ENCODE measurements at regions not wholly inside any gene's neighbourhood (a gene's known extent, or its start where the extent isn't known, plus 50 kb on each side); places are given as distances from the start of the nearest gene placed in this dataset.

DNA sequence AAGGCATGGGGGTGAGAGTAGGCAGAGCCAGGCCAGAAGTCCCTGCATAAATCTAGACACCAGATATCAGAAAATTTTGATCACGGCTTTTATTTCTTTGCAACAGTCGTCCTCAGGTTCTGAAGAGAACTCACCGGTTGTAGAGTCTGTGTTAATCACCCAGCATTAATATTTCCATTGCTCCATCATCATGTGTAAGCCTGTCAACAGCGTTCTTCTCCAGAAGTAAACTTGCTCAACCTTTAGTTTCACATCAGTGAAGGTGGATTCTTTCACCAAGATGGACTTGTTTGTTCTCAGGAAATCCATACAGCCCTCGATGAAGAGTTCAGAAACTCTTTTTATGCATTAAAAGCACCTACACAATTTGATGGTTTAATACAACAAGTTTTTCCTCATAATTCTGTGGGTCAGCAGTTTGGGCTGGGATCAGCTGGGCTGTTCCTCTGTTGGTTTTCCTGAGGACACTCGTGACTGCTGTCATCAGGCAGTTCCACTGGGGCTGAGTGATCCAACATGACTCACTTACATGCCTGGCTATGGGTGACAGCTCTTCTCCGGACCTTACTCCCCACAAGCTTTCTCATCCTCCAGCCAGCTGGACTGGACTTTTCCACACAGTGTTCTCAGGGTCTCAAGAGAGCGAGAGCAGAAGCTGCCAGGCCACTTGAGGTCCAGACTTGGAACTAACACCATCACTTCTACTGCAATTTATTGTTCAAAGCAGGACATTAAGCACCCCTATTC, 303.4 kb downstream of the ZNF621 start:
- DNase-seq, result no peak

DNA sequence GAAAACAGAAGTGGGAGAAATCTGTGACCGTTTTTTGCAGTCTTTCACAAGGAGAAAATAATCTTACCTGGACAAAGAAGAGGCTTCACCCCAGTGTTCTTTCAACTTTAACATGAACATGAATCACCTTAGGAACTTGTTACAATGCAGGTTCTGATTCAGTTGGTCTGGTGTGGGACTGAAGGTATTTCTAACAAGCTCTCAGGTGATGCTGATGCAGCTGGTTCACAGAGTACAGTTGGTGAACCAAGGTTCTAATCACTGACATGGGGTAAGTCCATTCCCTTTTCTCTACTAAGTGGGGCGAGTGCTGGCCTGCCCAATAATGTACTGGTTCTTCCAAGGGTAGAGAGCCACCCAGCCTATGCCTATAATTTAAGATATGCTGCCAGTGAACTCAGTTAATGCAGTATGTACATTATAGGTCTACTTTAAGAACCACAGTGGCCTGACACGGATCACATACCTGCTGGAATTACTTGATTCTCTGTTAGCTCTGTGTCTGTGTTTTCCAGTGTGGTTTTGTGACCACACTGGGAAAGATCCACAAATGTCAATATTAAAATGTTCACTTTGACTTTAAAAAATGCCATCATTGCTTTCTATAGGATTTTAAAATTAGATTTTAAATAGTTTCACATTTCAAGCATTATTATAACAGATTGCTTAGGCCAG, 304.1 kb downstream of the ZNF621 start:
- DNase-seq, result no peak

DNA sequence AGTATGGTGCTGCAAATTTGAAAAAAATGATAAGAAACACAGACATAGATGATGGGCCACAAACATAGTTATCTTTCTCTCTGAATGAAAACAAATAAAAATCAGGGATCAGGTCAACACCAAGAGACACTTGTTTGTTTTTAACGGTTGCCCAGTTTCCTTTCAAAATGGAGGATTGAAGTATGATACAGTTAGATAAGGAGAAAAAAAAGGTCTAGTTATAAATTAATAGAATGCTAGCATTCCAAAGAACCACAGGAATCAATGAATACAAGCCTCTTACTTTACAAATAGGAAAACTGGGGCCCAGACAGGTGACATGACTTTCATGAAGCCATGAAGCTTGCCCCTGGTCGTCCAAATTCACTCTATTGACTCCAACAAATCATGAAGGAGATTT, 305.1 kb downstream of the ZNF621 start:
- DNase-seq, result no peak

DNA sequence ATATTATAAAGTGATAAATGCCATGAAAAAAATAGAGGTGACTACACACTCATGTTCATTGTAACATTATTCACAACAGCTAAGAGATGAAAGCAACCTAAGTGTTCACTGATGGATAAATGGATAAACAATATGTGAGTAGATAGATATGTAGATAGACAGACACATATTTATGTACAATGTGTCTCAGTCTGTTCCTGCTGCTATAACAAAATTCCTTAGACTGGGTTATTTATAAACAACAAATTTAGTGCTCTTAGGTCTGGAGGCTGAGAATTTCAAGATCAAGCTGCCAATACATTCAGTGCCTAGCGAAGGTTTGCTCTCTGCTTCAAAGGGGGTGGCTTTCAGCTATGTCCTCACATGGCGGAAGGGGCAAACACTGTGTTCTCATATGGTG, 312.5 kb downstream of the ZNF621 start:
- no peak for DNase-seq

DNA sequence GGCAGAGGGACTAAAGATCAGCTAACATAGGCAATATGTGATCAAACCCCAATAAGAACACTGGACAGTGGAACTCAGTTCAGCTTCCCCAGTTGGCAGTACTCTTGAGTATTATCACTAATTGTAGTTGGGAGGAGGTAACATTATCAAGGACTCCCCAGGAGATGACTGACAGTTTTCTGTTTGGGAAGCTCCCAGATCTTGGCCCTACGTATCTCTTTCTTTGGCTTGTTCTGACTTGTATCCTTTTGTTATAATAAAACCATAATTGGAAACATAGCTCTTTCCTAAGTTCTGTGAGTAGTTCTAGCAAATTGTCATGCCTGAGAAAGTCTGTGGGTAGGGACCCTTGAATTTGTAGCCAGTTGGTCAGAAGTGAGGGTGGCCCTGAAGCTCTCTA, 316.4 kb downstream of the ZNF621 start:
- no peak for DNase-seq

DNA sequence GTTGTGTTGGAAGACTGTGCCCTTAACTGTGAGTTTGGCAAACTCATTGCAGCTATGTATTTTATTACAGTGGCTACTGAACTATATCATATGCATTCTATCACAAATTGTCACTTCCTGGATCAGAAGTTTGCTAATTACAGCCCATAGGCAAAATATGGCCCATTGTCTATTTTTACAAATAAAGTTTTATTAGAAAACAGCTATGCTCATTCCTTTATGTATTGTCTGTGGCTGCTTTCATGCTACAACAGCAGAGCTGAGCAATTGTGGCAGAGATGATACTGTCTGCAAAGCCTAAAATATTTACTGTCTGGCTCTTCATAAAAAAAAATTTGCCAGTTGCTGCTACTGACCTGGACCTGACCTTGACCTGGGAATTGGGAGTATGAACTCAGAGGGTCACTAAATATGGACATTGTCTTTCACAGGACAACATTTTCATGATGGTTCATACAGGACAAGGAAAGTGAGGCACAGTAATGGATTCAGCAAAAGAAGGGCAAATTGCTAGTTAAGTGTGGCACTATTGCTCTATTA, 316.9 kb downstream of the ZNF621 start:
- DNase-seq, result no peak

DNA sequence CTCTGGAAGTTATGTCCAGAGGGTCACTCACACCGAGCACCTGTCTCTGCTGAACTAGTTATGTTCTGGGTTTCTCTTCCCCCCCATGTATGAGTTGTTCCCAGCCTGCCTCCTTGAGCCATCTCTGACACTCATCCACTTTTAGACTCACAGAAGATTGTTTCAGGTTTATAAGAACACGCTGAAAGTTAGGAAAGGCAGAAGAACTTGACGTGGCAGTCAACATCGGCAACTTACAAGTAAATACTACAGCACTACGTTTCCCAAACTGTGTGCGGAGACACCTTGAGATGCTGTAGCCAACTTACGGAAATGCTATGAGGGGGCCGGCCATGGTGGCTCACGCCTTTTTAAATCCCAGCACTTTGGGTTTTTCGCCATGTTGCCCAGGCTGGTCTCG, 318.0 kb downstream of the ZNF621 start:
- DNase-seq, result no peak

DNA sequence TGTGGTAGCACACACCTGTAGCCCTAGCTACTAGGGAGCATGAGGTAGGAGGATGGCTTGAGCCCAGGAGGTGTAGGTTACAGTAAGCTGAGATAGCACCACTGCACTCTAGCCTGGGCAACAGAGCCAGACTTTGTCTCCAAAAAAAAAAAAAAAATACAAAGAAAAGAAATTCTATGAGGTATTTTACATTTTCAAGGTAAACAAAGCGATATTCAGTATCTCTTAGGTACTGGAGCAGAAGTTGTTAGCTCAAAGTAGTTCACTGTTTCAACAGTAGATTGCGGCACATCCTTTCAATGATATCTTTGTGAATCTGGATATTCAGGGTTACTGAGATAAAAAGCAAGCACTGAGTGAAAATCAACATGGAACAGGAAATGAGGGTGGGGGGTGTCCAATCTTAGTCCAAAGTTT, 318.5 kb downstream of the ZNF621 start:
- no peak for DNase-seq

DNA sequence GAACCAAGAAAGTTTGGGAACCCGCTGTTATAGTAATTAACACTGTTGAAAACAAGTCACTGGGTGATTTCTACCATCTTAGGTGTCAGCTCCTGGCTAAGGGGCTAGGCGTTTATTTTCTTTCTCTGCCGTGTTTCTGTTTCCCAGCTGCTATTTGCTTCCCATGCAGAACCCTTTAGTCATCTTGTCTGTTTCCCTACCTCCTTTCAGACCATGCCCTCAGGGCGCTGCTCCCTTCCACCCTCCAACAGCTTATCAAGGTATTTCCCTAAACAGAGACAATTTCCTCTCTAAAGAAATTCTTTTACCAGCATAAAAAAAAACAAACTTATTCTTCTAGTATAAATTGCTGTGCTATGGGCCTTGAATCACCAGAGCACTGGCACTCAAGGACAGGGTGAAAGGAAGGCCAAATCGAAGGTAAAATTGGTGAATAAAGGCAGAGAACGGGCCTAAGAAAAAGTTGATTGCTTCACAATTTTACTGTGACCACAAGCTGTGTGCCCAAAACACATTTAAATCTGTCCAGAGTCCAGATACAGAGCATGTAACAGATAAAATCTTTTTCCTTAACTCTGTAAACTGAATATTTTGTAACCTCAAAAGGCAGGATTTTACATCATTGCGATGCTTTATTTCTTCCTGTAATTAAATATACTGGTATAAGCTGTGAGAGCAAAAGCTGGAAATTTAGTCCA, 319.2 kb downstream of the ZNF621 start:
- no peak for DNase-seq

DNA sequence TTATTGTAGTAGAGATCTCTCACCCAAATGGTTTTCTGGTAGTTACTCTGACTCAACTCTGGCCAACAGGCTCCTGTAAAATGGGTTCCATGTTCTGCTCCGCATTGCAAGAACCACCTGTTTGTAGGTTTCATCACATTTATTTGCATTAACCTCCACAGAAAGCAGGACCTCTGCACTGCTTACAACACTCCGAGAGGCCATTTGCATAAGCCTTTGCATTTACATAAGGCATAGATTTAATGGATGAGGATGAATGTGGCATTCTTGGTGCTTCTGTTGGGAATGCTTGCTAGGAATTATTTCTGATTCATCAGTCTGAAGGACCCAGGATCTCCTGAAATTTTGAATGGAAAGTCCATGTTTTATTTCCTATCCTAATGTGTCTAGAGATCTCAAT, 320.1 kb downstream of the ZNF621 start:
- DNase-seq, result no peak

DNA sequence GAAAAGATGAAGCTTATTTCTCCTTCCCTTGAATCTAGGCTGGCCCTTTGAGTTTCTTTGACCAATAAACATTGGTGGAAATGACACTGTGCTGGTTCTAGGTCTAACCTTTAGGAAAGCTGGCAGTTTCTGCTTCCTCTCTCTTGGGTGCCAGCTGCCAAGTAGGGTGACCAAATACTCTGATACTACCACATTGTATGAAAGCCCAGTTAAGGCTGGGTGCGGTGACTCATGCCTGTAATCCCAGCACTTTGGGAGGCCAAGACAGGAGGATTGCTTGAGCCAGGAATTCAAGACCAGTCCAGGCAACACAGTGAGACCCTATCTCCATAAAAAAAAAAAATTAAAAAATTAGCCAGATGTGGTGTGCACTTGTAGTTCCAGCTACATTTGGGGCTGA, 320.7 kb downstream of the ZNF621 start:
- DNase-seq, result no peak

DNA sequence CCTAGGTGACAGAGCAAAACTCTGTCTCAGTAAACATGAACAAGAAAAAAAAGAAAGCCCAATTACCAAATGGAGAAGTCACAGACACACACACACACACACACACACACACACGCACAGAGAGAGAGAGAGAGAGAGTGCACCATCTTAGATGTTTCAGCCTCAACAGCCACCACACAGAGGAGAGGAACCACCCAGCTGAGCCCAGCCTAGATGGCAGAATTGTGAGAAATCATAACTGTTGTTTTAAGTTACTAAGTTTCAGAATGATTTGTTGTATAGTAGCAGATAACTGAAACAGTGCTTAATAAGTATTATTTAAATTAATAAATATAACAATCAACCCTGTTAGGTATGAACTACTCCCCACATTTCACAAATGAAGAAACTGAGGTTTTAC, 321.2 kb downstream of the ZNF621 start:
- no peak for DNase-seq

DNA sequence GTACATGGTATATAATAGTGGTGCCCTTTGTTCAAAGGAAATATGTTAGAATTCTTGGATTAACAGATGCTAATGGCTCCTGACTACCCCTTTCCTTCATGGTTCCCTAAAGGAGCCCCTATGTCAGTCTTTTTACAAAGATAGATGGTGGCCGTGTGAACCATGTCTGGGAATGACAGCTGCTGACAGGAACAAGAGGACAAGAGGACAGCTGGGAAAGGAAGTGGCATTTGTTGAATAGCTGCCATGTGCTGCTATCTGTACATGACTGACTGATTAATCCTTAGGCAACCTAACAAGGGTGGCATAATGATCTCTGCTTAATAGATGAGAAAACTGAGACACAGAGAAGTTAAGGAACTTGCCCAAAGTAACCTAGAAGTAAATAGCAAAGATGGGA, 321.7 kb downstream of the ZNF621 start:
- DNase-seq, result no peak

DNA sequence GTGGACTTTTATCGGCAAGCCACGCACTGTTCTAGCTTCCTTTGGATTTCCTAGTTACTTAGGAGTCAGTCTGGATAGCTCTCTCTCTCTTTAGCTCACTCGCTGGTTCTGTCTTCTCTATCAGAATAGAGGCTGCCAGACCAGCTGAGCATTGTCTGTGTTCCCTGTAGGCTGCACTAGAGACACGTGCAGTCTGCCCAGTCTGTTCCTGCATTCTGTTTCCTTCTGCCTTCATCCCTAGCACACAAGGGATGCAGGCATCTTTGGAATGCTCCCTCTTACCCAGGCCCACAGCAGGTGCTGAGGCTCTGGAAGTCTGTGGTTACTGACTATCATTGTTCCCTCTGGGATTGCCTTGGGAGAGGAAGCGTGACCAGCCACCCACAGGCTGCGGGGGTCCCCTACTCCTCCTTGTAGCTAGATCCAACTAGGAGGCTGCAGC, 322.8 kb downstream of the ZNF621 start:
- no peak for DNase-seq

DNA sequence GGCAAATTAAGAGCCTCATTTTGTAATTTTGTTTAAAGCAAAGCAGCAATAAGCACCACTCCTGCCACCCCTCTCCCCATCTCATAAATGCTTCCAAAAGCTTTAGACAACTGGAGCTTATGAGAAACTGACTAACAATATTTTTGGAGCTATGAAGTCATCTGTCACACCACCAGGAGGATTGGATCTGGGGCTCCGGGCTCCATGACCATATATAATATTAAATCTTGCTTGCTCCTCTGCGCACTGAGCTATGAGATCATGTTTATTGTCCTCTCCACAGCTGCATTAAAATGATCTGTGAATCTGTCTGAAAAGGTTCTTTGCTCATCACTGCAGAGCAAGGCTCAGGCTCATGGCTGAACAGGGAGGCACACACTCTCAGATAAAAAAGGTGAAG, 323.7 kb downstream of the ZNF621 start:
- no peak for DNase-seq

DNA sequence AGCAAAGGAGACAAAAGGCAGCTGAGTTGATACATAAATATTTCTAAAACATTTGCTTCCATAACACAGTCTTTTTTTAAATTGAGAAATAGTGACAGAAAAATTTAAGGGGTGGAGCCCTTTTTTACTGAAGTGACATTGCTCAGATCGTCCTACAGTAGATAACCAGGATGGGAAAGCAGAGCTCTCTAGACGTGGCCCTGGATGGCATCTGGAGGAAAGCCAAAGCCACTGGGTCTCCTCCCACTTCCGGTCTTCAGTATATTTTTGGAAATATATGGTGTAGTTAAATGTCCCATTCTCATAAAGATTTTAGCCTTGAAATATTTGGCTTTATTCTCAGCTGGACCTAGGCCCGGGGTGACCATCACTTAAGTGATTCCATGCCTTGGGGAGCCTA, 326.1 kb downstream of the ZNF621 start:
- DNase-seq, result no peak

DNA sequence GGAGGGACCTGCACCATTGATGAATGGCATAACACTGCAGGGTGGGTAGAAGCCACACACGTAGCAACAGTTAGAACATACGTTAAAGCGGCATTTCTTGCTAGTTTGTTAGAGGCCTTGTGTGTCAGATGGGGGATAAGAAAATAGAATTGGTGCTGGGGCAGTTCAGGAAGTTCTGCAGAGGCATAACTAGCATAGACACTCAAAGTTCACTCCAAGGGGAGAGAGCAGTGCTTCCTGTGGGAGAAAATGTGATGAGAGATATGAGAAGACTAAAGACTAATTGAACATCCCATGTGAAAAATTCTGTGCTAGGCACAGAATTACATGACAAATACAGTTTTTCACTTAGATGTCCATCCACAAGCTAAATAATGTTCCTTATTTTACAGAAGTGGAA, 327.1 kb downstream of the ZNF621 start:
- DNase-seq, result no peak

DNA sequence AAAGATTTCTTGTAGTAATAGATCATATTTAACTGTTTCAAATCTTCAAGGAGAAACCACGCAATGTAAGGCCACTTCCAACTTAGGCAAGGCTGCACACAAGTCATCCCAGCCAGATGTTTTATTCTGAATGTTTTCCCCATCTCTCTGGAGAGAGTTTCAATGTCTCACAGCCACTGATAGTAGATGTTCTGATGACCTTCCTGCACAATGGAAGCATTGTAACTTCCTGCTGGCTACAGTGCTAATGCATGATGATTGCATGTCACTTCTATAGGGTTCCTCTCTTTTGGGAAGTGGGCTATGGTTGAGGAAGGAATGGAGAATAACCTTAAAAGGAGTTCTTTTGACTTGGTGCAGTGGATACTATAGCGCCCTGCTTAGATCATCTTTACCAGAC, 328.0 kb downstream of the ZNF621 start:
- no peak for DNase-seq

DNA sequence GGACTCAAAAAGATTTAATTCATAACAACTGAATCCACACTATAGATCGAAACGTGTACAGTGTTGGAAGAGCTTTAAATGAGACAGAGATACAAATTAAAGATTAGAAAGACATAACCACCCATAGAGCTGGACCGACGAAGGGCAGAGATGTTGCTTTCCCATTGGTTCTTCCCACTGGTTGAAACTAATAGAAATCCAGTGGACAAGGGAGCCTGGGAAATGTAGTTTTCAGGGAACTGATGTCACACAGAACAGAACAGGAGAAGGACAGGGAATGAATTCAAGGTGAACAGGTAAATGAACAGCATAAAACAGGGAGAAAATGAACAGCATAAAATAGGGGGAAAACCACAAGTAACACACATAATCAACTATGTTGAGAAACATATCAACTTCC, 328.7 kb downstream of the ZNF621 start:
- DNase-seq, result no peak

DNA sequence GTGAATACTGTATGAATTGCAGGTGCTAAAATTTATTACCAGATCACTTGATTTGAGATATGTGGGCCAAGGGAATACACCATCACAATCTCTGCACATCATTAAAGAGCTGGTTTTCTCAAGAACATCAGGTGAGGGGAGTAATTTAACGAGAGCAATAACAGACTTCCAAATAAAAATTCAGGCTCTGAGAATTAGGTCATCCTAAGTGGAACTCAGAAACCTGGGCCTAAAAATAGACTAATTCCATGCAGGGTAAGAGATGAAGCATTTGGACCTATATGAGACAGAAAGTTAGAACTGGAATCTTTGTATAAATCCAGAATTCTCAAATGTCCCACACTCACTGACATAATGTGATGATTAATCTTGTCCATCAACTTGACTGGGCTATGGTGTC, 331.1 kb downstream of the ZNF621 start:
- no peak for DNase-seq

DNA sequence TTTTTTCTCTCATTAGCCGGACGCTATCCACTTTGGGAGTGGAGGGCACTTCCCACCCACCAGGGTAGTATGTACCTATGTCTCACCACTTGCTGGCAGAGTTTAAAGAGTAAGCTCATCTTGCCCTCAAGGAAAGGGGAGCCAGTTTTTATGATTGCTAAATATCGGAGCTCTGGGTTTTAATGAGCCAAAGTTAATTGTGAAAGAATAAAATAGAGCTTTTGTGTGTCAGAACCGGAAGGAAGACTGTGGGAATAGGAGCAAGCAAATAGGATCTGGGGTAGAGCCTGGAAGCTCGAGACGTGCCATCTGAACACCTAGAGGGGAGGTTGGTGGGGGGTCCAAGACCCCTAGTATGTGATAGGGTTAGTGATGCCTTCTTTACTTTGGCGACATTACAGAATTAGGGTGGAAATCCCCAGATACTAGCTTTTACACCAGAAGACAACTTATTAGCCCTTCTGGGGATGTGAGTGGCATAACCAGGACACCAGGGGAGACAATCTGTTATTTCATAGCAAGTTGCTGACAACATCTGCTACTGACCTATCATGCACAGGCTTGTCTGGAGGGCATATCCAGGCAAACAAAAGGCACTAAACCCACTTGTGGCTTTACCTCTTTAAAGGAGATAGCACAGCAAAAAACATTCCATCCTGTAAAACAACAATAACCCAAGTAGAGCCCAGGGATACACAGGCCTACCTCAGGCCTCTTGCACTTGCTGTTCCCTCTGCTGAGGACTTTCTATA, 333.8 kb downstream of the ZNF621 start:
- DNase-seq, result no peak

DNA sequence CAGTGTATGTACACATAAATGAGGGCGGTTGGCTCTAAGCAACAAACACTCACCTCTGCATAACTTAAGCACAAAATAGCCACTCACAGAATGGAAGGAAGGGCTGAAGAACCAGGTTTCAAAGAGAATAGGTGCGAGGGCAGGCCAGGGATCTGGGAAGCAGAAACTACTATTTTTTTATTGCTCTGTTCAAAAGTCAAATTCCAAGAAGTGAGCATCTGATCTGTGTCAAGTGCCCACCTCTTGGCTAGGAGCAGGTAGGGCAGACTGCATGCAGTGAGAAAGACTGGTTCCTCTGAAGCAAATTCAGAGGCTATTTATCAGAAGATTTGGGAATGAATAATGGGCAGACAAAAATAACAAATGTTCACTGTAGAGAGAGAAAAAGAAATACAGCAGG, 336.4 kb upstream of the CTNNB1 start:
- no peak for DNase-seq

DNA sequence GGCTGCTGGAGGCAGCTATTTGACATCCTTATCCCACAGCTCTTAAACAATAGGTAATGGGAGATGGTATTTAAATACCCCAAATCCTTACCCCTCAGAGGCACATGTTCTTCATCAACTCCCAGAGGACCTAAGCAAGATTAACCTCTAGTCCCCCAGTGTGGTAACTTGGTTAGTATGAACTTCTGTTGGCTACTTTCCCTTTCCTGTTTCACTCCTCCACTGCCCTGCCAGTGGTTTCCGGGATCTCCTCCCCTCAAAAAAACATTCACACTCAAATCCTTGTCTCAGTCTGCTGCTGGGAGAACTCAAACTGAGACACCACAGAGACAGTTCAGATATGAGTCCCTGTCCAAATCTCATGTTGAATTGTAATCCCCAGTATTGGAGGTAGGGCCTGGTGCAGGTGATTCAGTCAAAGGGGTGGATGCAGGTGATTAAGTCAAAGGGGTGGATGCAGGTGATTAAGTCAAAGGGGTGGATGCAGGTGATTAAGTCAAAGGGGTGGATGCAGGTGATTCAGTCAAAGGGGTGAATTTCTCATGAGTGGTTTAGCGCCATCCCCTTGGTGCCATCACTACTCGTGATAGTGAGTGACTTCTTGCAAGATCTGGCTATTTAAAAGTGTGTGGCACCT, 335.0 kb upstream of the CTNNB1 start:
- no peak for DNase-seq
